ENCODE measurements at regions not wholly inside any gene's neighbourhood (a gene's known extent, or its start where the extent isn't known, plus 50 kb on each side); places are given as distances from the start of the nearest gene placed in this dataset.

- Histone ChIP-seq H3K4me1 (no peaks in the 10 kb centered on the region), H3K36me3 (no peaks in the 10 kb centered on the region), H3K4me3 (no peak overlapping the region), H3K9me3 (no peaks in the 10 kb centered on the region), H3K27me3 (no peaks in the 10 kb centered on the region), H3K27ac (no peak overlapping the region)
- TF ChIP-seq CTCF (IDR thresholded peaks at IDR 0.05), result no peak
- intact Hi-C loops (cut with DNase I), result no loop called here
- DNase-seq (ENCODE audit: low spot score in 2 of 2), result no peak
Observed at GRCh38 chr4:38581426-38582106, 82.4 kb upstream of the KLF3 start.

- DNase-seq (ENCODE audit: low spot score in 2 of 2), result no peak
Observed at GRCh38 chr4:38582445-38582844, 81.6 kb upstream of the KLF3 start.

GRCh38 chr4:38582889-38583470, 81.0 kb upstream of the KLF3 start:
- TF ChIP-seq CTCF (IDR thresholded peaks at IDR 0.05), result no peak
- H3K27me3 ChIP-seq, result no peaks in the 10 kb centered on the region
- no peak overlapping the region for H3K4me3 ChIP-seq
- no peaks in the 10 kb centered on the region for H3K4me1 ChIP-seq
- no peak overlapping the region for H3K27ac ChIP-seq
- no peaks in the 10 kb centered on the region for H3K36me3 ChIP-seq
- DNase-seq (ENCODE audit: low spot score in 2 of 2), result no peak
- intact Hi-C loops (cut with DNase I), result no loop called here
- H3K9me3 ChIP-seq, result no peaks in the 10 kb centered on the region

More at GRCh38 chr4:38582445-38582844, 81.6 kb upstream of the KLF3 start:
- TF ChIP-seq CTCF (IDR thresholded peaks at IDR 0.05), result no peak
- Histone ChIP-seq H3K4me3 (no peak overlapping the region), H3K4me1 (no peaks in the 10 kb centered on the region), H3K27ac (no peak overlapping the region), H3K27me3 (no peaks in the 10 kb centered on the region), H3K9me3 (no peaks in the 10 kb centered on the region), H3K36me3 (no peaks in the 10 kb centered on the region)
- intact Hi-C loops (cut with DNase I), result no loop called here

- DNase-seq (ENCODE audit: low spot score in 2 of 2), result no peak
- TF ChIP-seq CTCF (IDR thresholded peaks at IDR 0.05), result no peak
Observed at GRCh38 chr4:38585871-38586270, 78.1 kb upstream of the KLF3 start.

GRCh38 chr4:38587106-38587505, 76.9 kb upstream of the KLF3 start:
- no peak overlapping the region for H3K4me3 ChIP-seq
- intact Hi-C loops (cut with DNase I), result no loop called here
- H3K27me3 ChIP-seq, result no peaks in the 10 kb centered on the region
- H3K27ac ChIP-seq, result no peak overlapping the region
- H3K9me3 ChIP-seq, result no peaks in the 10 kb centered on the region
- H3K36me3 ChIP-seq, result no peaks in the 10 kb centered on the region
- DNase-seq (ENCODE audit: low spot score in 2 of 2), result no peak
- no peak for TF ChIP-seq CTCF (IDR thresholded peaks at IDR 0.05)
- H3K4me1 ChIP-seq, result no peaks in the 10 kb centered on the region

More at GRCh38 chr4:38585871-38586270, 78.1 kb upstream of the KLF3 start:
- Histone ChIP-seq H3K36me3 (no peaks in the 10 kb centered on the region), H3K4me3 (no peak overlapping the region), H3K4me1 (no peaks in the 10 kb centered on the region), H3K27ac (no peak overlapping the region), H3K27me3 (no peaks in the 10 kb centered on the region), H3K9me3 (no peaks in the 10 kb centered on the region)
- intact Hi-C loops (cut with DNase I), result no loop called here

All from ascending aorta (tissue), 2 donors.